GM23338 (cell line): ENCODE measurements at regions not wholly inside any gene's neighbourhood (a gene's known extent, or its start where the extent isn't known, plus 50 kb on each side); places are given as distances from the start of the nearest gene placed in this dataset.

ENCODE experiments used
- ATAC-seq: fragments of 200-7000 bp; cut with Tn5 transposase; 3 replicates; pipeline ENCODE4 v1.9.1; 2020
- DNase-seq: peaks from one replicate; pipeline ENCODE4 v3.0.0-alpha.2; 2015; ENCODE audit warnings: low spot score
- H2AFZ ChIP-seq: fragments of 200-600 bp; sonication (generic); 2 replicates; pipeline ENCODE4 v1.8.0; 2016; ENCODE audit warnings: antibody characterized with exemption, mild to moderate bottlenecking, moderate library complexity
- H3F3A ChIP-seq: fragments of 200-600 bp; sonication (generic); replicated peaks from 2 replicates; pipeline ENCODE4 v1.8.0; 2017; ENCODE audit warnings: antibody characterized with exemption, mixed run types, low read depth
- H3K27ac ChIP-seq: fragments of 200-600 bp; sonication (generic); 2 replicates; pipeline ENCODE4 v1.6.1; 2016; ENCODE audit warnings: low read depth
- H3K27me3 ChIP-seq: fragments of 200-600 bp; sonication (generic); 2 replicates; pipeline ENCODE4 v1.8.0; 2016; ENCODE audit warnings: mild to moderate bottlenecking, mixed run types, moderate library complexity; ENCODE audit not compliant: insufficient read depth
- H3K36me3 ChIP-seq: fragments of 200-600 bp; sonication (generic); 2 replicates; pipeline ENCODE4 v1.8.0; 2016; ENCODE audit warnings: mild to moderate bottlenecking; ENCODE audit not compliant: insufficient read depth
- H3K4me1 ChIP-seq: fragments of 200-600 bp; sonication (generic); 2 replicates; pipeline ENCODE4 v1.8.0; 2016; ENCODE audit warnings: mild to moderate bottlenecking, moderate library complexity; ENCODE audit not compliant: insufficient read depth
- H3K4me2 ChIP-seq: fragments of 200-600 bp; sonication (generic); 2 replicates; pipeline ENCODE4 v1.7.1; 2017; ENCODE audit warnings: mixed run types
- H3K4me3 ChIP-seq: fragments of 200-600 bp; sonication (generic); 2 replicates; pipeline ENCODE4 v1.6.1; 2016; ENCODE audit warnings: mixed run types
- H3K79me2 ChIP-seq: fragments of 200-600 bp; sonication (generic); replicated peaks from 2 replicates; pipeline ENCODE4 v1.8.0; 2017; ENCODE audit warnings: mild to moderate bottlenecking; ENCODE audit not compliant: insufficient read depth
- H3K9me2 ChIP-seq: fragments of 200-600 bp; sonication (generic); 2 replicates; pipeline ENCODE4 v1.8.0; 2017; ENCODE audit not compliant: insufficient read depth
- H4K20me1 ChIP-seq: fragments of 200-600 bp; sonication (generic); replicated peaks from 2 replicates; pipeline ENCODE4 v1.8.0; 2017; ENCODE audit warnings: mild to moderate bottlenecking; ENCODE audit not compliant: insufficient read depth
- H3K27ac Mint-ChIP-seq: 2 replicates; pipeline ENCODE4 v1.8.0; 2020; ENCODE audit warnings: inconsistent platforms, mild to moderate bottlenecking, moderate library complexity, mixed read lengths
- H3K27me3 Mint-ChIP-seq: 3 replicates; pipeline ENCODE4 v1.8.0; 2022; ENCODE audit warnings: low read depth, mild to moderate bottlenecking, moderate library complexity, mixed read lengths, inconsistent platforms; ENCODE audit not compliant: insufficient read depth, poor library complexity
- H3K36me3 Mint-ChIP-seq: 3 replicates; pipeline ENCODE4 v1.8.0; 2021; ENCODE audit warnings: low read depth, mild to moderate bottlenecking, inconsistent platforms, moderate library complexity, mixed read lengths
- H3K4me1 Mint-ChIP-seq: 3 replicates; pipeline ENCODE4 v1.8.0; 2020; ENCODE audit warnings: mild to moderate bottlenecking, inconsistent platforms, mixed read lengths
- H3K4me3 Mint-ChIP-seq: 3 replicates; pipeline ENCODE4 v1.8.0; 2021; ENCODE audit warnings: moderate library complexity, mild to moderate bottlenecking, inconsistent platforms, mixed read lengths
- H3K9me3 Mint-ChIP-seq: 3 replicates; pipeline ENCODE4 v1.8.0; 2020; ENCODE audit warnings: moderate library complexity, mild to moderate bottlenecking, inconsistent platforms, mixed read lengths
- CTCF ChIP-seq, 2 experiments: fragments of 200-600 bp in 1 of 2; sonication (generic) in 1 of 2; conservative IDR thresholded peaks; 2 replicates each; pipeline versions ENCODE4 v1.5.1 to v1.6.1; 2016 to 2017; ENCODE audit warnings: antibody characterized with exemption in 2 of 2, low read depth in 2 of 2, mild to moderate bottlenecking in 2 of 2, moderate library complexity in 1 of 2
- ETS1 ChIP-seq: IDR thresholded peaks from 2 replicates; pipeline ENCODE4 v1.6.1; 2016; ENCODE audit warnings: antibody characterized with exemption
- EZH2 ChIP-seq: fragments of 200-600 bp; sonication (generic); IDR thresholded peaks from one replicate; pipeline ENCODE4 v1.8.0; 2017; ENCODE audit warnings: antibody characterized with exemption, mild to moderate bottlenecking, low read depth; ENCODE audit not compliant: unreplicated experiment
- EZH2phosphoT487 ChIP-seq: fragments of 200-600 bp; sonication (generic); IDR thresholded peaks from one replicate; pipeline ENCODE4 v1.8.1; 2018; ENCODE audit warnings: antibody characterized with exemption; ENCODE audit not compliant: unreplicated experiment
- NANOG ChIP-seq: IDR thresholded peaks from 2 replicates; pipeline ENCODE4 v1.6.1; 2016; ENCODE audit warnings: antibody characterized with exemption, borderline replicate concordance
- POLR2AphosphoS5 ChIP-seq: IDR thresholded peaks from 2 replicates; pipeline ENCODE4 v1.6.1; 2016; ENCODE audit warnings: antibody characterized with exemption, low read depth
- REST ChIP-seq: IDR thresholded peaks from one replicate; pipeline ENCODE4 v1.6.1; 2018; ENCODE audit warnings: antibody characterized with exemption; ENCODE audit not compliant: unreplicated experiment
- ZNF114 ChIP-seq: fragments of 250-450 bp; sonication (Bioruptor Pico); IDR thresholded peaks from 2 replicates; pipeline ENCODE4 v1.5.0; 2020; ENCODE audit warnings: mild to moderate bottlenecking, moderate library complexity
- ZNF331 ChIP-seq: fragments of 250-450 bp; sonication (Bioruptor Pico); IDR thresholded peaks from 2 replicates; pipeline ENCODE4 v1.5.0; 2020; ENCODE audit warnings: low read depth, mild to moderate bottlenecking, moderate library complexity
- ZNF462 ChIP-seq: fragments of 250-450 bp; sonication (Bioruptor Pico); IDR thresholded peaks from 2 replicates; pipeline ENCODE4 v1.5.0; 2020; ENCODE audit warnings: mild to moderate bottlenecking, moderate library complexity

GRCh38 chrX:42420426-42420825 is 357.5 kb downstream of the PPP1R2C start (continued):
- no peak for TF ChIP-seq CTCF (conservative IDR thresholded peaks at IDR 0.05; ENCODE audit: low read depth in 2 of 2)
- TF ChIP-seq ETS1, result no peak
- TF ChIP-seq EZH2, result no peak
- TF ChIP-seq ZNF331 (CRISPR knock-in tag), result no peak

GRCh38 chrX:42415636-42416035 is 362.3 kb downstream of the PPP1R2C start:
- Histone ChIP-seq H3K4me2 (no peak overlapping the region), H4K20me1 (no peaks in the 10 kb centered on the region), H3K36me3 (no peaks in the 10 kb centered on the region), H3F3A (no peaks in the 10 kb centered on the region), H3K4me3 (no peak overlapping the region), H3K79me2 (no peaks in the 10 kb centered on the region), H3K4me1 (no peaks in the 10 kb centered on the region), H3K27me3 (no peaks in the 10 kb centered on the region), H3K27ac (no peak overlapping the region), H3K9me2 (no peaks in the 10 kb centered on the region), H2AFZ (no peak overlapping the region)
- Mint-ChIP-seq H3K4me3 (no peak overlapping the region), H3K4me1 (no peaks in the 10 kb centered on the region), H3K27me3 (peaks cover 3% of the 10 kb centered on the region), H3K36me3 (peaks cover 6% of the 10 kb centered on the region; the same call in 2 of the 3 replicates), H3K27ac (no peak overlapping the region), H3K9me3 (no peaks in the 10 kb centered on the region; the same call in 1 of the 3 replicates)
- DNase-seq (no peak), ATAC-seq (no peak)
- TF ChIP-seq REST, result no peak
- TF ChIP-seq ZNF114, result no peak
- TF ChIP-seq POLR2AphosphoS5, result no peak
- no peak for TF ChIP-seq NANOG
- no peak for TF ChIP-seq ZNF331 (CRISPR knock-in tag)
- TF ChIP-seq EZH2phosphoT487, result no peak
- no peak for TF ChIP-seq ZNF462 (CRISPR knock-in tag)
- no peak for TF ChIP-seq CTCF (conservative IDR thresholded peaks at IDR 0.05; ENCODE audit: low read depth in 2 of 2)
